Prostate gland (tissue), 2 donors: ENCODE measurements at regions not wholly inside any gene's neighbourhood (a gene's known extent, or its start where the extent isn't known, plus 50 kb on each side); places are given as distances from the start of the nearest gene placed in this dataset.
"Not testable (repeated sequence)": the region's sequence is repeated elsewhere in the genome, so short reads cannot be mapped to it uniquely, and the experiment has no call there.

ENCODE experiments used
- DNase-seq: peaks from one replicate; pipeline ENCODE4 v3.0.0-alpha.2; 2019; ENCODE audit warnings: low spot score
- H3K27ac ChIP-seq, 2 donors: fragments of 200-600 bp; sonication (generic); 2 replicates each; pipeline ENCODE4 v1.5.1; 2017 to 2019
- H3K27me3 ChIP-seq: fragments of 200-600 bp; sonication (generic); replicated peaks from 2 replicates; pipeline ENCODE4 v1.5.1; 2019; ENCODE audit not compliant: insufficient read depth
- H3K36me3 ChIP-seq, 2 donors: fragments of 200-600 bp; sonication (generic); 1 replicate in 1 of 2; 2 replicates in 1 of 2; pipeline versions ENCODE4 v1.5.1 to v1.8.1; 2017 to 2019
- H3K4me1 ChIP-seq: fragments of 200-600 bp; sonication (generic); replicated peaks from 2 replicates; pipeline ENCODE4 v1.5.1; 2019
- H3K4me3 ChIP-seq, 2 donors: fragments of 200-600 bp; sonication (generic); 2 replicates each; pipeline ENCODE4 v1.5.1; 2017 to 2019
- H3K9me3 ChIP-seq: fragments of 200-600 bp; sonication (generic); 2 replicates; pipeline ENCODE4 v1.5.1; 2017
- CTCF ChIP-seq, 4 experiments: fragments of 200-600 bp in 2 of 4; fragments of 450-650 bp in 2 of 4; sonication (generic) in 2 of 4; IDR thresholded peaks; 1 replicate in 3 of 4; 2 replicates in 1 of 4; pipeline ENCODE4 v1.5.1; 2016 to 2019; ENCODE audit warnings: antibody characterized with exemption in 4 of 4, mild to moderate bottlenecking in 2 of 4, moderate library complexity in 2 of 4
- POLR2A ChIP-seq: fragments of 450-650 bp; IDR thresholded peaks from one replicate; pipeline ENCODE4 v1.6.1; 2016; ENCODE audit warnings: antibody characterized with exemption, mild to moderate bottlenecking
- POLR2AphosphoS5 ChIP-seq: sonication (generic); formaldehyde crosslinking; IDR thresholded peaks from one replicate; pipeline ENCODE4 v1.6.1; 2017; ENCODE audit warnings: antibody characterized with exemption
- WGBS: methylation state at CpG from one replicate; pipeline ENCODE4 v1.1.5; 2018; 5-methylcytosine and 5-hydroxymethylcytosine counted together
- intact Hi-C: fragments of 100-400 bp; cut with DNase I; formaldehyde crosslinking; loops from one replicate; pipeline ENCODE4 v1.14.2; 2022

GRCh38 chr14:105894125-105894977, 368.0 kb downstream of the TMEM121 start:
- Histone ChIP-seq H3K27me3 (no peaks in the 10 kb centered on the region), H3K4me3 (no peak overlapping the region), H3K9me3 (no peaks in the 10 kb centered on the region), H3K27ac (no peak overlapping the region), H3K36me3 (no peaks in the 10 kb centered on the region), H3K4me1 (no peaks in the 10 kb centered on the region)
- 88% methylated on average over 17 of the region's 19 CpGs for WGBS
- no peak for DNase-seq
- no peak for TF ChIP-seq POLR2A
- no peak for TF ChIP-seq CTCF (IDR thresholded peaks at IDR 0.05)
- TF ChIP-seq POLR2AphosphoS5 = no peak
- intact Hi-C loops = no loop called here

GRCh38 chr14:105894978-105895881, 368.8 kb downstream of the TMEM121 start:
- no peaks in the 10 kb centered on the region for H3K36me3 ChIP-seq
- DNase-seq = no peak

GRCh38 chr14:105896206-105896605, 369.8 kb downstream of the TMEM121 start:
- WGBS = 87% methylated on average over 6 of the region's 6 CpGs
- H3K9me3 ChIP-seq, intact Hi-C loops, H3K27ac ChIP-seq, H3K4me1 ChIP-seq, H3K36me3 ChIP-seq, H3K4me3 ChIP-seq, H3K27me3 ChIP-seq, DNase-seq: not testable (repeated sequence)

More at GRCh38 chr14:105894978-105895881, 368.8 kb downstream of the TMEM121 start:
- no peak for TF ChIP-seq POLR2A
- TF ChIP-seq POLR2AphosphoS5 = no peak
- TF ChIP-seq CTCF (IDR thresholded peaks at IDR 0.05) = no peak
- H3K27ac ChIP-seq = no peak overlapping the region
- H3K4me3 ChIP-seq = no peak overlapping the region
- H3K9me3 ChIP-seq = no peaks in the 10 kb centered on the region
- 86% methylated on average over 26 of the region's 30 CpGs for WGBS
- H3K4me1 ChIP-seq = no peaks in the 10 kb centered on the region
- H3K27me3 ChIP-seq = no peaks in the 10 kb centered on the region
- intact Hi-C loops = no loop called here

GRCh38 chr14:105896961-105897724, 370.8 kb downstream of the TMEM121 start:
- intact Hi-C loops = not testable (repeated sequence)

GRCh38 chr14:105897725-105898113, 371.3 kb downstream of the TMEM121 start:
- no peak for TF ChIP-seq POLR2A
- TF ChIP-seq POLR2AphosphoS5 = no peak
- TF ChIP-seq CTCF (IDR thresholded peaks at IDR 0.05) = no peak
- 88% methylated on average over 7 of the region's 7 CpGs for WGBS

More at GRCh38 chr14:105896961-105897724, 370.8 kb downstream of the TMEM121 start:
- not testable (repeated sequence) for H3K36me3 ChIP-seq, H3K27me3 ChIP-seq, H3K27ac ChIP-seq, DNase-seq, H3K9me3 ChIP-seq, H3K4me1 ChIP-seq, H3K4me3 ChIP-seq
- WGBS = 74% methylated on average over 6 of the region's 6 CpGs

More at GRCh38 chr14:105897725-105898113, 371.3 kb downstream of the TMEM121 start:
- H3K36me3 ChIP-seq = no peaks in the 10 kb centered on the region
- no peaks in the 10 kb centered on the region for H3K4me1 ChIP-seq
- intact Hi-C loops = no loop called here
- H3K9me3 ChIP-seq = no peaks in the 10 kb centered on the region
- no peak overlapping the region for H3K4me3 ChIP-seq
- no peaks in the 10 kb centered on the region for H3K27me3 ChIP-seq
- no peak for DNase-seq
- no peak overlapping the region for H3K27ac ChIP-seq
